ENCODE measurements at regions not wholly inside any gene's neighbourhood (a gene's known extent, or its start where the extent isn't known, plus 50 kb on each side); places are given as distances from the start of the nearest gene placed in this dataset.

GRCh38 chr18:1495387-1495786 lies 590.7 kb downstream of the ADCYAP1 start:
- H3K79me2 ChIP-seq (ENCODE audit: insufficient read depth, low read length) = no peaks in the 10 kb centered on the region
- H2AFZ ChIP-seq (ENCODE audit: low read depth, low read length, poor library complexity, severe bottlenecking) = no peak overlapping the region
- H3K36me3 ChIP-seq (ENCODE audit: control insufficient read depth in 1 of 2, insufficient read depth in 2 of 2, low read length in 2 of 2) = no peaks in the 10 kb centered on the region
- TF ChIP-seq CTCF (IDR thresholded peaks at IDR 0.05 in 2 of 3, conservative IDR thresholded peaks at IDR 0.05 in 1 of 3; ENCODE audit: borderline replicate concordance in 1 of 3, insufficient read depth in 1 of 3, low read depth in 2 of 3, low read length in 2 of 3) = no peak
- TF ChIP-seq SRF (IDR thresholded peaks at IDR 0.05; ENCODE audit: low read depth) = no peak
- TF ChIP-seq MAX (IDR thresholded peaks at IDR 0.05) = no peak
- TF ChIP-seq RAD21 (IDR thresholded peaks at IDR 0.05; ENCODE audit: low read depth) = no peak
- TF ChIP-seq SIN3A (IDR thresholded peaks at IDR 0.05; ENCODE audit: low read depth) = no peak
- no peak for TF ChIP-seq SP1 (IDR thresholded peaks at IDR 0.05; ENCODE audit: low read depth)
- TF ChIP-seq POLR2A (IDR thresholded peaks at IDR 0.05; ENCODE audit: borderline replicate concordance, extremely low read depth, insufficient read depth, insufficient read length) = no peak
- no peak for TF ChIP-seq ZFX (IDR thresholded peaks at IDR 0.05)
- TF ChIP-seq POLR2AphosphoS5 (IDR thresholded peaks at IDR 0.05; ENCODE audit: low read depth, low read length) = no peak
- TF ChIP-seq EZH2 (IDR thresholded peaks at IDR 0.05) = no peak
- no peak for TF ChIP-seq CEBPB (IDR thresholded peaks at IDR 0.05; ENCODE audit: low read depth)
- TF ChIP-seq FOSL1 (IDR thresholded peaks at IDR 0.05; ENCODE audit: low read depth) = no peak
- no peak for TF ChIP-seq ATF3 (IDR thresholded peaks at IDR 0.05)
- TF ChIP-seq ZNF274 (IDR thresholded peaks at IDR 0.05; ENCODE audit: low read depth, low read length) = no peak
- TF ChIP-seq TCF7L2 (IDR thresholded peaks at IDR 0.05; ENCODE audit: borderline replicate concordance, extremely low read depth, insufficient read depth, insufficient read length) = no peak
- no peak for TF ChIP-seq YY1 (IDR thresholded peaks at IDR 0.05; ENCODE audit: extremely low read depth, insufficient replicate concordance, low read depth, low read length)
- no peak for TF ChIP-seq EGR1 (IDR thresholded peaks at IDR 0.05; ENCODE audit: low read depth)
- no peak for TF ChIP-seq REST (IDR thresholded peaks at IDR 0.05; ENCODE audit: low read depth)
- TF ChIP-seq JUND (IDR thresholded peaks at IDR 0.05) = no peak
- H4K20me1 ChIP-seq (ENCODE audit: insufficient read depth) = no peaks in the 10 kb centered on the region
- no peaks in the 10 kb centered on the region for H3K4me1 ChIP-seq (ENCODE audit: control insufficient read depth in 1 of 2, insufficient read depth in 2 of 2, low read length in 2 of 2)
- no peaks in the 10 kb centered on the region for H3K27me3 ChIP-seq (ENCODE audit: insufficient read depth, low read length)
- no peak overlapping the region for H3K27ac ChIP-seq (ENCODE audit: low read depth, low read length)
- no peaks in the 10 kb centered on the region for H3K9me3 ChIP-seq (ENCODE audit: control insufficient read depth in 1 of 2, insufficient read depth in 1 of 2, low read depth in 1 of 2, low read length in 2 of 2)
- ChIA-PET RAD21 (ENCODE audit: low non-redundant PET in 1 of 2, low total read pairs in 2 of 2, uncharacterized antibody in 2 of 2, unreplicated experiment in 2 of 2) (no interaction called here), CTCF (no interaction called here), POLR2A (no interaction called here)
- no TSS peak for BruUV-seq (replicated peaks)
- no peak overlapping the region for H3K4me2 ChIP-seq (ENCODE audit: low read length)
- DNase-seq (ENCODE audit: low read depth, low spot score) = no peak
- no peak for ATAC-seq
- H3K9ac ChIP-seq (ENCODE audit: low read length) = no peak overlapping the region
- no peak overlapping the region for H3K4me3 ChIP-seq (replicated peaks in 1 of 2; ENCODE audit: low read depth in 1 of 2, low read length in 2 of 2)
- no peaks in the 10 kb centered on the region for H3K9me2 ChIP-seq (ENCODE audit: insufficient read depth)
- intact Hi-C loops (cut with micrococcal nuclease) = no loop called here
